Adipocyte (in vitro differentiated cells): ENCODE measurements at regions not wholly inside any gene's neighbourhood (a gene's known extent, or its start where the extent isn't known, plus 50 kb on each side); places are given as distances from the start of the nearest gene placed in this dataset.

Experiments used
- DNase-seq: peaks from one replicate; pipeline ENCODE4 v3.0.0-alpha.2; 2015; ENCODE audit warnings: low read depth
- H3K27me3 ChIP-seq: replicated peaks from 2 replicates; pipeline ENCODE4 v1.7.0; 2013; ENCODE audit warnings: mild to moderate bottlenecking, low read length, moderate library complexity; ENCODE audit not compliant: control insufficient read depth, insufficient read depth
- H3K36me3 ChIP-seq: 2 replicates; pipeline ENCODE4 v1.7.0; 2013; ENCODE audit warnings: low read length, mild to moderate bottlenecking, moderate library complexity; ENCODE audit not compliant: control insufficient read depth, insufficient read depth, severe bottlenecking
- H3K4me1 ChIP-seq: 2 replicates; pipeline ENCODE4 v1.7.0; 2013; ENCODE audit warnings: mild to moderate bottlenecking, low read length, moderate library complexity; ENCODE audit not compliant: control insufficient read depth, insufficient read depth
- H3K4me3 ChIP-seq: 2 replicates; pipeline ENCODE4 v1.7.0; 2013; ENCODE audit warnings: mild to moderate bottlenecking, low read length, moderate library complexity
- H3K9ac ChIP-seq: 2 replicates; pipeline ENCODE4 v1.7.0; 2013; ENCODE audit warnings: mild to moderate bottlenecking, low read length, moderate library complexity
- H3K9me3 ChIP-seq: 2 replicates; pipeline ENCODE4 v1.7.0; 2013; ENCODE audit warnings: mild to moderate bottlenecking, low read length, moderate library complexity; ENCODE audit not compliant: control insufficient read depth

DNA sequence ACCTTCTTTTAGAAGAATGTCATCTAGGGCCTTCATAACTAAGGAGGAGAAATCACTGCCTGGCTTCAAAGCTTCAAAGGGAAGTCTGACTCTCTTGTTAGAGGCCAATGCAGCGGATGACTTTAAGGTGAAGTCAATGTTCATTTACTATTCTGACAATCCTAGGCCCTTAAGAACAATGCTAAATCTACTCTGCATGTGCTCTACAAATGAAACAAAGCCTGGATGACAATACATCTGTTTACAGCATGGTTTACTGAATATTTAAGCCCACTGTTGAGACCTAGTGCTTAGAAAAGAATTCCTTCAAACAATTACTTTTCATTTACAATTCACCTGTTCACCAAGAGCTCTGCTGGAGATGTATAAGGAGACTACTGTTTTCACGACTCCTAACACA, 160.4 kb upstream of the EPHA3 start:
- Histone ChIP-seq H3K9ac (no peak overlapping the region), H3K4me3 (no peak overlapping the region), H3K9me3 (peaks cover 6% of the 10 kb centered on the region), H3K4me1 (no peaks in the 10 kb centered on the region), H3K36me3 (no peaks in the 10 kb centered on the region), H3K27me3 (peaks cover 10% of the 10 kb centered on the region)
- DNase-seq = no peak

- peaks cover 2% of the 10 kb centered on the region for H3K27me3 ChIP-seq
- no peaks in the 10 kb centered on the region for H3K9me3 ChIP-seq
- H3K36me3 ChIP-seq = no peaks in the 10 kb centered on the region
- peaks cover 22% of the 10 kb centered on the region for H3K4me1 ChIP-seq
- no peak overlapping the region for H3K9ac ChIP-seq
- H3K4me3 ChIP-seq = no peak overlapping the region
- no peak for DNase-seq
Observed at GRCh38 chr3:88954853-88955252, 152.6 kb upstream of the EPHA3 start.

DNA sequence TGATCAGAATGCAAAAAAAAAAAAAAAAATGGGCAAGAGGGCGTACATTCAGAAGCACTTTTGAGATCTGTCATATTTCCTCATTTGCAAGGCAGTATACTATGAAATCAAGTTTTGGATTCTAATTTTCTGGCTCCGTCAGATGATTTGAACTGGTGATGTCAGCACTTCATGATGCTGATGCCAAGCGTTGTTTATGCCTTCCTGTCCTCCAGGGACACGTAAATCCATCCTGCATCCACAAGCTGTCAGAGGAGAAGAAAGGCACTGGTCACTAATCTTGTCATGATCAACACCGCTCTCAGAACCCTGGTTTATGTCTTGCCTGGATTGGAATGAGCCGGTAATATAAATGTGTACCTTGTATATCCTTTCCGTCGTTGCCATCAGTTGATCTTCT, 152.1 kb upstream of the EPHA3 start:
- Histone ChIP-seq H3K9ac (no peak overlapping the region), H3K27me3 (peaks cover 6% of the 10 kb centered on the region), H3K4me1 (peaks cover 22% of the 10 kb centered on the region), H3K4me3 (no peak overlapping the region), H3K9me3 (no peaks in the 10 kb centered on the region), H3K36me3 (no peaks in the 10 kb centered on the region)
- DNase-seq = no peak

GRCh38 chr3:88957711-88958439, 149.5 kb upstream of the EPHA3 start:
- H3K4me1 ChIP-seq = peaks cover 22% of the 10 kb centered on the region
- H3K4me3 ChIP-seq = peak overlapping the region; percentile 46
- no peaks in the 10 kb centered on the region for H3K36me3 ChIP-seq
- peak; percentile 78 for DNase-seq
- peak overlapping the region; percentile 35 for H3K9ac ChIP-seq
- peaks cover 12% of the 10 kb centered on the region for H3K27me3 ChIP-seq
- H3K9me3 ChIP-seq = no peaks in the 10 kb centered on the region

GRCh38 chr3:88960019-88960418, 147.4 kb upstream of the EPHA3 start:
- peaks cover 19% of the 10 kb centered on the region for H3K27me3 ChIP-seq
- no peaks in the 10 kb centered on the region for H3K9me3 ChIP-seq
- no peak overlapping the region for H3K4me3 ChIP-seq
- H3K36me3 ChIP-seq = no peaks in the 10 kb centered on the region
- H3K9ac ChIP-seq = no peak overlapping the region
- no peak for DNase-seq
- peaks cover 22% of the 10 kb centered on the region for H3K4me1 ChIP-seq

DNA sequence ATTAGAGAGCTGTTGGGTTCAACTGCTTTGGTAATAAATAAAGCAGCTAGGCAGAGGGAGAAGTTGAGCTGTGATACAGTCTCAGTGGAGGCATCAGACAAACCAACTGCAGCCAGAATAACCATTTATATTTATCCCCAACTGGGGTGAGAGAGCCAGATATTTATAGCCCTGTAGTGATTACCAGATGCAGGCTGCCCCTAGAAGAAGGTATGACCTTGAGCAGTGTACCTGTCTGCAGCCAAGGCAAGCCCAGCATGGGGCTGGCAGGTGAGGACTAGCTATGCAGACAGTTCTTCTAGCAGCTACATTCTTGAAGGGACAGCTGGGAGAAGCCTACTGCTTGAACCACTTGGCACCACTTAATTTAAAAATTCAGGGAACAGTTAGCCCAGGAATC, 144.4 kb upstream of the EPHA3 start:
- H3K9ac ChIP-seq = no peak overlapping the region
- no peak for DNase-seq
- peaks cover 11% of the 10 kb centered on the region for H3K4me1 ChIP-seq
- H3K36me3 ChIP-seq = no peaks in the 10 kb centered on the region
- H3K4me3 ChIP-seq = no peak overlapping the region
- no peaks in the 10 kb centered on the region for H3K9me3 ChIP-seq
- H3K27me3 ChIP-seq = peaks cover 19% of the 10 kb centered on the region

GRCh38 chr3:88979760-88980159, 127.7 kb upstream of the EPHA3 start:
- H3K27me3 ChIP-seq = no peaks in the 10 kb centered on the region
- H3K4me3 ChIP-seq = no peak overlapping the region
- DNase-seq = no peak

GRCh38 chr3:88983458-88983857, 124.0 kb upstream of the EPHA3 start:
- Histone ChIP-seq H3K4me3 (no peak overlapping the region), H3K36me3 (no peaks in the 10 kb centered on the region), H3K9ac (no peak overlapping the region), H3K9me3 (no peaks in the 10 kb centered on the region), H3K27me3 (peaks cover 2% of the 10 kb centered on the region), H3K4me1 (peaks cover 7% of the 10 kb centered on the region)
- no peak for DNase-seq

More at GRCh38 chr3:88979760-88980159, 127.7 kb upstream of the EPHA3 start:
- no peaks in the 10 kb centered on the region for H3K9me3 ChIP-seq
- no peak overlapping the region for H3K9ac ChIP-seq
- no peaks in the 10 kb centered on the region for H3K4me1 ChIP-seq
- no peaks in the 10 kb centered on the region for H3K36me3 ChIP-seq

GRCh38 chr3:88984256-88984655, 123.2 kb upstream of the EPHA3 start:
- no peak overlapping the region for H3K9ac ChIP-seq
- H3K9me3 ChIP-seq = no peaks in the 10 kb centered on the region
- DNase-seq = no peak
- peaks cover 7% of the 10 kb centered on the region for H3K4me1 ChIP-seq
- peaks cover 8% of the 10 kb centered on the region for H3K27me3 ChIP-seq
- H3K4me3 ChIP-seq = no peak overlapping the region
- H3K36me3 ChIP-seq = no peaks in the 10 kb centered on the region

DNA sequence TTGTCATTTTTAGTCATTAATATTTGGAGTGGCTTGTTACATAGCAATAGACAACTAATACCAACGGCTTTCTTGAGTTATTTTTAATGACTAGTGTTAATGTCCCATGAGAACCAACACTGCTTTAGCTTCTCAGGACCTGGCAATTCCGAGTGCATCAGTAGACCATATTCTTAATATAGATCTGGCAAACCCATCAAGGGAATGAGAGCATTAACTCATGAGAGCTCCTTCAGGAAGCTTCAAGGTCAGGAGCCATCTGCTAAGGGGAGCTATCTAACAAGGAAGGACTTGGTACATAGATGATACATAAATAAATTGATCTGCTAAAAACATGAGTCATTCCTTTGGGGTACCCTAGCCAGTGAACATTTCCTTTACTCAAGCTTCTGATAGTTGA, 122.6 kb upstream of the EPHA3 start:
- peaks cover 7% of the 10 kb centered on the region for H3K4me1 ChIP-seq

GRCh38 chr3:88985491-88985890, 121.9 kb upstream of the EPHA3 start:
- Histone ChIP-seq H3K9ac (no peak overlapping the region), H3K36me3 (no peaks in the 10 kb centered on the region), H3K9me3 (no peaks in the 10 kb centered on the region), H3K27me3 (peaks cover 8% of the 10 kb centered on the region), H3K4me1 (peaks cover 7% of the 10 kb centered on the region), H3K4me3 (no peak overlapping the region)
- no peak for DNase-seq

More for the DNA sequence above, 122.6 kb upstream of the EPHA3 start:
- H3K36me3 ChIP-seq = no peaks in the 10 kb centered on the region
- H3K4me3 ChIP-seq = no peak overlapping the region
- no peak for DNase-seq
- no peak overlapping the region for H3K9ac ChIP-seq
- H3K9me3 ChIP-seq = no peaks in the 10 kb centered on the region
- peaks cover 8% of the 10 kb centered on the region for H3K27me3 ChIP-seq

- Histone ChIP-seq H3K36me3 (no peaks in the 10 kb centered on the region), H3K4me1 (peaks cover 7% of the 10 kb centered on the region), H3K27me3 (peaks cover 8% of the 10 kb centered on the region), H3K4me3 (no peak overlapping the region), H3K9me3 (no peaks in the 10 kb centered on the region), H3K9ac (no peak overlapping the region)
- peak; percentile 84 for DNase-seq
Observed at GRCh38 chr3:88986834-88987233, 120.6 kb upstream of the EPHA3 start.
